ENCODE measurements at regions not wholly inside any gene's neighbourhood (a gene's known extent, or its start where the extent isn't known, plus 50 kb on each side); places are given as distances from the start of the nearest gene placed in this dataset.

GRCh38 chr1:115577513-115577912, 64.3 kb upstream of the VANGL1 start:
- H3K4me3 ChIP-seq (ENCODE audit: low read length in 3 of 3), result no peak overlapping the region
- H3K9ac ChIP-seq (ENCODE audit: low read depth in 1 of 3, low read length in 3 of 3), result no peak overlapping the region
- peaks cover 0 to 5% (median 0%) of the 10 kb centered on the region in 3 donors for H3K9me3 ChIP-seq (ENCODE audit: control insufficient read depth in 3 of 3, low read length in 3 of 3)
- peaks cover 0 to 3% (median 0%) of the 10 kb centered on the region in 3 donors for H3K27me3 ChIP-seq (ENCODE audit: control insufficient read depth in 3 of 3, insufficient read depth in 3 of 3, low read length in 3 of 3)
- no peak overlapping the region for H3K27ac ChIP-seq (ENCODE audit: low read depth, low read length)
- no peaks in the 10 kb centered on the region for H3K4me1 ChIP-seq (ENCODE audit: control insufficient read depth in 3 of 3, insufficient read depth in 3 of 3, low read length in 3 of 3)
- H3K36me3 ChIP-seq (ENCODE audit: control insufficient read depth in 3 of 3, insufficient read depth in 3 of 3, low read length in 3 of 3), result no peaks in the 10 kb centered on the region

- H3K4me3 ChIP-seq (ENCODE audit: low read length in 3 of 3), result no peak overlapping the region
Observed at GRCh38 chr1:115575661-115576060, 66.1 kb upstream of the VANGL1 start.

GRCh38 chr1:115572710-115573109, 69.1 kb upstream of the VANGL1 start:
- Histone ChIP-seq H3K36me3 (ENCODE audit: control insufficient read depth in 3 of 3, insufficient read depth in 3 of 3, low read length in 3 of 3) (no peaks in the 10 kb centered on the region), H3K4me1 (ENCODE audit: control insufficient read depth in 3 of 3, insufficient read depth in 3 of 3, low read length in 3 of 3) (no peaks in the 10 kb centered on the region), H3K4me3 (ENCODE audit: low read length in 3 of 3) (no peak overlapping the region), H3K9ac (ENCODE audit: low read depth in 1 of 3, low read length in 3 of 3) (no peak overlapping the region), H3K27me3 (ENCODE audit: control insufficient read depth in 3 of 3, insufficient read depth in 3 of 3, low read length in 3 of 3) (peaks cover 0 to 3% (median 0%) of the 10 kb centered on the region in 3 donors), H3K9me3 (ENCODE audit: control insufficient read depth in 3 of 3, low read length in 3 of 3) (peaks cover 0 to 8% (median 0%) of the 10 kb centered on the region in 3 donors), H3K27ac (ENCODE audit: low read depth, low read length) (no peak overlapping the region)

More at GRCh38 chr1:115575661-115576060, 66.1 kb upstream of the VANGL1 start:
- Histone ChIP-seq H3K4me1 (ENCODE audit: control insufficient read depth in 3 of 3, insufficient read depth in 3 of 3, low read length in 3 of 3) (no peaks in the 10 kb centered on the region), H3K27ac (ENCODE audit: low read depth, low read length) (no peak overlapping the region), H3K9me3 (ENCODE audit: control insufficient read depth in 3 of 3, low read length in 3 of 3) (peaks cover 0 to 6% (median 0%) of the 10 kb centered on the region in 3 donors), H3K9ac (ENCODE audit: low read depth in 1 of 3, low read length in 3 of 3) (no peak overlapping the region), H3K36me3 (ENCODE audit: control insufficient read depth in 3 of 3, insufficient read depth in 3 of 3, low read length in 3 of 3) (no peaks in the 10 kb centered on the region), H3K27me3 (ENCODE audit: control insufficient read depth in 3 of 3, insufficient read depth in 3 of 3, low read length in 3 of 3) (peaks cover 0 to 3% (median 0%) of the 10 kb centered on the region in 3 donors)

GRCh38 chr1:115567431-115567830, 74.3 kb upstream of the VANGL1 start:
- Histone ChIP-seq H3K27ac (ENCODE audit: low read depth, low read length) (no peak overlapping the region), H3K27me3 (ENCODE audit: control insufficient read depth in 3 of 3, insufficient read depth in 3 of 3, low read length in 3 of 3) (peaks cover 0 to 10% (median 1%) of the 10 kb centered on the region in 3 donors), H3K9me3 (ENCODE audit: control insufficient read depth in 3 of 3, low read length in 3 of 3) (peaks cover 0 to 5% (median 0%) of the 10 kb centered on the region in 3 donors), H3K36me3 (ENCODE audit: control insufficient read depth in 3 of 3, insufficient read depth in 3 of 3, low read length in 3 of 3) (no peaks in the 10 kb centered on the region), H3K4me3 (ENCODE audit: low read length in 3 of 3) (no peak overlapping the region), H3K4me1 (ENCODE audit: control insufficient read depth in 3 of 3, insufficient read depth in 3 of 3, low read length in 3 of 3) (no peaks in the 10 kb centered on the region), H3K9ac (ENCODE audit: low read depth in 1 of 3, low read length in 3 of 3) (no peak overlapping the region)

- Histone ChIP-seq H3K9me3 (ENCODE audit: control insufficient read depth in 3 of 3, low read length in 3 of 3) (peaks cover 0 to 5% (median 0%) of the 10 kb centered on the region in 3 donors), H3K4me1 (ENCODE audit: control insufficient read depth in 3 of 3, insufficient read depth in 3 of 3, low read length in 3 of 3) (no peaks in the 10 kb centered on the region), H3K27ac (ENCODE audit: low read depth, low read length) (no peak overlapping the region), H3K36me3 (ENCODE audit: control insufficient read depth in 3 of 3, insufficient read depth in 3 of 3, low read length in 3 of 3) (no peaks in the 10 kb centered on the region), H3K4me3 (ENCODE audit: low read length in 3 of 3) (no peak overlapping the region), H3K27me3 (ENCODE audit: control insufficient read depth in 3 of 3, insufficient read depth in 3 of 3, low read length in 3 of 3) (peaks cover 4 to 14% (median 9%) of the 10 kb centered on the region in 3 donors), H3K9ac (ENCODE audit: low read depth in 1 of 3, low read length in 3 of 3) (no peak overlapping the region)
Observed at GRCh38 chr1:115565791-115566190, 76.0 kb upstream of the VANGL1 start.

- Histone ChIP-seq H3K36me3 (ENCODE audit: control insufficient read depth in 3 of 3, insufficient read depth in 3 of 3, low read length in 3 of 3) (no peaks in the 10 kb centered on the region), H3K27ac (ENCODE audit: low read depth, low read length) (no peak overlapping the region), H3K4me1 (ENCODE audit: control insufficient read depth in 3 of 3, insufficient read depth in 3 of 3, low read length in 3 of 3) (no peaks in the 10 kb centered on the region), H3K9ac (ENCODE audit: low read depth in 1 of 3, low read length in 3 of 3) (no peak overlapping the region), H3K4me3 (ENCODE audit: low read length in 3 of 3) (no peak overlapping the region), H3K27me3 (ENCODE audit: control insufficient read depth in 3 of 3, insufficient read depth in 3 of 3, low read length in 3 of 3) (peaks cover 4 to 14% (median 9%) of the 10 kb centered on the region in 3 donors), H3K9me3 (ENCODE audit: control insufficient read depth in 3 of 3, low read length in 3 of 3) (peaks cover 0 to 5% (median 0%) of the 10 kb centered on the region in 3 donors)
Observed at GRCh38 chr1:115565353-115565752, 76.4 kb upstream of the VANGL1 start.

- Histone ChIP-seq H3K4me1 (ENCODE audit: control insufficient read depth in 3 of 3, insufficient read depth in 3 of 3, low read length in 3 of 3) (no peaks in the 10 kb centered on the region), H3K36me3 (ENCODE audit: control insufficient read depth in 3 of 3, insufficient read depth in 3 of 3, low read length in 3 of 3) (no peaks in the 10 kb centered on the region), H3K9ac (ENCODE audit: low read depth in 1 of 3, low read length in 3 of 3) (no peak overlapping the region), H3K9me3 (ENCODE audit: control insufficient read depth in 3 of 3, low read length in 3 of 3) (peaks cover 0 to 5% (median 0%) of the 10 kb centered on the region in 3 donors), H3K4me3 (ENCODE audit: low read length in 3 of 3) (no peak overlapping the region), H3K27ac (ENCODE audit: low read depth, low read length) (no peak overlapping the region), H3K27me3 (ENCODE audit: control insufficient read depth in 3 of 3, insufficient read depth in 3 of 3, low read length in 3 of 3) (peaks cover 4 to 14% (median 9%) of the 10 kb centered on the region in 3 donors)
Observed at GRCh38 chr1:115564201-115564600, 77.6 kb upstream of the VANGL1 start.

GRCh38 chr1:115560027-115560426, 81.7 kb upstream of the VANGL1 start:
- Histone ChIP-seq H3K4me1 (ENCODE audit: control insufficient read depth in 3 of 3, insufficient read depth in 3 of 3, low read length in 3 of 3) (no peaks in the 10 kb centered on the region), H3K27me3 (ENCODE audit: control insufficient read depth in 3 of 3, insufficient read depth in 3 of 3, low read length in 3 of 3) (peaks cover 4 to 14% (median 9%) of the 10 kb centered on the region in 3 donors), H3K4me3 (ENCODE audit: low read length in 3 of 3) (no peak overlapping the region), H3K36me3 (ENCODE audit: control insufficient read depth in 3 of 3, insufficient read depth in 3 of 3, low read length in 3 of 3) (no peaks in the 10 kb centered on the region), H3K9ac (ENCODE audit: low read depth in 1 of 3, low read length in 3 of 3) (no peak overlapping the region), H3K27ac (ENCODE audit: low read depth, low read length) (no peak overlapping the region), H3K9me3 (ENCODE audit: control insufficient read depth in 3 of 3, low read length in 3 of 3) (no peaks in the 10 kb centered on the region)

- no peaks in the 10 kb centered on the region for H3K36me3 ChIP-seq (ENCODE audit: control insufficient read depth in 3 of 3, insufficient read depth in 3 of 3, low read length in 3 of 3)
- peaks cover 4 to 9% (median 5%) of the 10 kb centered on the region in 3 donors for H3K27me3 ChIP-seq (ENCODE audit: control insufficient read depth in 3 of 3, insufficient read depth in 3 of 3, low read length in 3 of 3)
- H3K9ac ChIP-seq (ENCODE audit: low read depth in 1 of 3, low read length in 3 of 3), result no peak overlapping the region
- no peak overlapping the region for H3K27ac ChIP-seq (ENCODE audit: low read depth, low read length)
- no peaks in the 10 kb centered on the region for H3K9me3 ChIP-seq (ENCODE audit: control insufficient read depth in 3 of 3, low read length in 3 of 3)
- no peak overlapping the region for H3K4me3 ChIP-seq (ENCODE audit: low read length in 3 of 3)
- no peaks in the 10 kb centered on the region for H3K4me1 ChIP-seq (ENCODE audit: control insufficient read depth in 3 of 3, insufficient read depth in 3 of 3, low read length in 3 of 3)
Observed at GRCh38 chr1:115558275-115558674, 83.5 kb upstream of the VANGL1 start.

GRCh38 chr1:115557715-115558114, 84.1 kb upstream of the VANGL1 start:
- no peak overlapping the region for H3K9ac ChIP-seq (ENCODE audit: low read depth in 1 of 3, low read length in 3 of 3)
- H3K4me3 ChIP-seq (ENCODE audit: low read length in 3 of 3), result no peak overlapping the region
- H3K4me1 ChIP-seq (ENCODE audit: control insufficient read depth in 3 of 3, insufficient read depth in 3 of 3, low read length in 3 of 3), result no peaks in the 10 kb centered on the region
- H3K36me3 ChIP-seq (ENCODE audit: control insufficient read depth in 3 of 3, insufficient read depth in 3 of 3, low read length in 3 of 3), result no peaks in the 10 kb centered on the region
- peaks cover 4 to 9% (median 5%) of the 10 kb centered on the region in 3 donors for H3K27me3 ChIP-seq (ENCODE audit: control insufficient read depth in 3 of 3, insufficient read depth in 3 of 3, low read length in 3 of 3)
- H3K27ac ChIP-seq (ENCODE audit: low read depth, low read length), result no peak overlapping the region
- H3K9me3 ChIP-seq (ENCODE audit: control insufficient read depth in 3 of 3, low read length in 3 of 3), result no peaks in the 10 kb centered on the region
